GM21619 (cell line): ENCODE measurements at regions not wholly inside any gene's neighbourhood (a gene's known extent, or its start where the extent isn't known, plus 50 kb on each side); places are given as distances from the start of the nearest gene placed in this dataset.

Experiments used
- ATAC-seq: cut with Tn5 transposase; IDR thresholded peaks from one replicate; pipeline ENCODE4 v1.9.1; 2021; ENCODE audit not compliant: unreplicated experiment

- ATAC-seq, result no peak
Measured at GRCh38 chr4:117793845-117794480, 240.3 kb upstream of the NDST3 start.

DNA sequence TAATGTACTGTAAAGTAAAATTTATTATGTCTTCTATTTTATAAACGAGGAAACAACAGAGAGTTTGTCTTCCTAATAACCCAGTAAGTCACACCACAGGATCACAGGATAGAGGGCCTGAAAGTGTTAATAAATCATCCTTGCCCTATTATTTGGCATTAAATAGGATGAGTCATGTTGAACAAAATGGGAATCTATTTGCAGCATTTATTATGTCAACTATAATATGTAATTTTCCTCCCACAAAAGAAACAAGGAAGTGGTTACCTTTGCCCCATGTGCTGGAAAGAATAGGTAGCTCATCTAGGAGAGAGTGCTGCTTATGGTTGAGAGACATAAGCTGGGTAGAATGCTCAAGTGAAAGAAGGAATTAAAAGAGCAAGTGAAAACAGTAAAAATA is 237.6 kb upstream of the NDST3 start:
- no peak for ATAC-seq

DNA sequence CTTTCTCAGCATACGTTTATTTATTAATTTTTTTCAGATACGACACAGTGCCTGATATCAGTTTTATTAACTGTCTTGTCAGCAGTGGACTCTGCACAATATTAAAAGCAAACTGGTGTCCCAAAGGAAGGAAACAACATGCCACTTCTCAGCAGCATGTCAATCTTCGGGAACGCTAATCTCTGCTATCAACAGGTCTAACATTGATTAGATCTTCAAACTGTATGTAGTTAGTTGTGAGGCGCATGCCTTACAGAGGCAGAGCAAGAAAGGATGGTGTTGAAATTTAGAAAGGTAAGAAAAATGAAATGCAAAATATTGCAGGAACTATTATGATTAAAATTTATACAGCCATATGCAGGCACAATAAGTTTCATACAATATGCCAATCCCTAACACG is 233.7 kb upstream of the NDST3 start:
- ATAC-seq, result no peak

DNA sequence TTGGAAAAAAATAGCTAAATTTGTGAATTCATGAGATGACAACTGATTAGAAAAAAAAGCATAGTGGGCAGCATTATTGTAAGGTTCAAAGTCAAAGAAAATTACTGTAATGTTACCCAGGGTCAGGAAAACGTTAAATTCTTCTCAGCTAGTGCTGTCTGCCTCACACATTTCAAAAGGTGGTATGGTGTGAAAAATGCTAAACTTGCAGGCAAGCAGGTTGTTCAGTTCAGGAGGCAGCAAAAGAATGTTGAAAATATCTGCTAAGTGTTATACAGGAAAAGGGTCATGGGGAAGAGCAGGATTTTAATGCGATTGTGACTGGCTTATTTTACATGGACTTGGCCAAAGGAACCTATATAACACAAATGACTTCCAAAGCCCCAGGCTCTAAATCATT is 232.5 kb upstream of the NDST3 start:
- ATAC-seq, result no peak

- ATAC-seq, result no peak
Measured at GRCh38 chr4:117811731-117812130, 222.6 kb upstream of the NDST3 start.

DNA sequence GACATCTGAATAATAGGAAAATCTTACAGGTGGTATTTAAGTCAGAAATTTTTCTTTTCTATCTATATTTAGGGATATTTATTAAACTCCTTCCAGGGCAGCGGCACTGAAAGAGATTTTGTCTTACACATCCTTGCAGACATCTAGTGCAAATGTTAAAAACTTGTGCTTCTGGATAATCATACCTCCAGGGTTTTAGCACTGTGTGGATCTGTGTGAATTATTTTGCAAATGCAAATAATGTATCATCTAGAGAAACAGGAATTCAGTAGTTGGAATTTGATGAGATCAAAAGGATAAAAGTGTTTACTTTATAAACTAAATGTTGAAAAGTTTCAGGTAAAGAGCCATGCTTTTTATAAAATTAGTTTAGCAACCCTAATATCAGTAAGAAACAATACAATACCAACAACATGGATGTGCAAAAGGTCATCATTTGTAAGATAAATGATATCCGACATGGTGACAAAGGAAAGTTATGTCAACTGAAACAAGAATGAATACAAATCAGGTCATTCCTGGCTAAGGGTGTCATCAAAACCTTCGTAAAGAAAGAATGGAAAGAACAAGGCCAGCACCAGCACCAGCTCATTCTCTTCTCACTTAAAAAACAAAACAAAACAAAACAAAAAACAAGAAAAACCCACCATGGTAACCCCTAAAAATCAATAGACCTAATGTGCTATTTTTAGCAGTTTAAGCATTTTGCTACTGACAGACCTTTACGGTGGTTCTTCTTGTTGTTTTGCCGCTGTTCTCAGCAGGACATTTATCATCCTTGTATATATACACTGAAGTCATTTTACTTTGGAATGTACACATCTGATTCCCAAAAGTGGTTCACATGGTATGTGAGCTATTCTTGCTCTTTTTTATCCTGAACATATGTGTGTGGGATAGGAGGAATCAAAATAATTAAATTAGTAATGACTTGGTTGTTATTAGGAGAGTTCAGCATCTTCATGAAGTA is 219.7 kb upstream of the NDST3 start:
- ATAC-seq, result no peak

- no peak for ATAC-seq
Measured at GRCh38 chr4:117817301-117817700, 217.0 kb upstream of the NDST3 start.

- no peak for ATAC-seq
Measured at GRCh38 chr4:117821834-117822233, 212.5 kb upstream of the NDST3 start.

DNA sequence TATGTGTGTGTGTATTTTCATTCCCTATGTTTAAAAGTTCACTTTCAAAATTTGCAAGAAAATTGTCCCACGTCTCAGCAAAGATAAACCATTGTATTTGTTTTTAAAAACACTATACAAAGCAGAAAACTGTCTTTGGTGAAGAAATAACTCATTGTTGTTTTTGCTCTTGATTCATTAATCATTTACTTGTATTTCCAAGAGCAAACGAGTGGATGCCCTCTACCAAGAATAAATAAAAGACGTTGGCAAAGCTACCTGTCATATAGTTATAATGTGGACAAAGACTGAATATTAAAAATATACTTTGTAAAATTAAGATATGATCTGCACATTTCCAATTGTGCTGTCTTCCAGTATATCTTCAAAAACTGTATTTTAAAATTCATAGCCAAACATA is 210.9 kb upstream of the NDST3 start:
- ATAC-seq, result no peak

DNA sequence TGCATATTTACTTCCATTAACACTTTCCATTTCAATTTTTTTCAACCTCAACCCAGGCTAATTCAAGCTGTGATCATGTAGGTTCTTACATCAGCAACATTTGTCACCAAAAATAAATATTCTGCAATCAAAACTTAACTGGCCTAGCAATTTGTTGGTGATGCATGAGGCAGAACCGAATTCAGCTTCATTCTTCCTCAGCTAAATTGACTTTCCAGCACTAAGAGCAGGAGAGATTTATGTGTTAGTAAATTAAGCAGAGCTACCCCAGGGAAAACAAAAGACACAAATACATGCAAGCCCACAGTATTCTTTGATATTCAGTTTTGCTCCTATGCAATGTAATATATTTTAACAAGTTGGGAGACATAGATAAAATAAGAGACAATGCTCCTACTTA is 208.7 kb upstream of the NDST3 start:
- ATAC-seq, result no peak

- no peak for ATAC-seq
Measured at GRCh38 chr4:117831060-117831683, 203.1 kb upstream of the NDST3 start.

- no peak for ATAC-seq
Measured at GRCh38 chr4:117835566-117835965, 198.7 kb upstream of the NDST3 start.

- no peak for ATAC-seq
Measured at GRCh38 chr4:117844594-117844993, 189.7 kb upstream of the NDST3 start.

DNA sequence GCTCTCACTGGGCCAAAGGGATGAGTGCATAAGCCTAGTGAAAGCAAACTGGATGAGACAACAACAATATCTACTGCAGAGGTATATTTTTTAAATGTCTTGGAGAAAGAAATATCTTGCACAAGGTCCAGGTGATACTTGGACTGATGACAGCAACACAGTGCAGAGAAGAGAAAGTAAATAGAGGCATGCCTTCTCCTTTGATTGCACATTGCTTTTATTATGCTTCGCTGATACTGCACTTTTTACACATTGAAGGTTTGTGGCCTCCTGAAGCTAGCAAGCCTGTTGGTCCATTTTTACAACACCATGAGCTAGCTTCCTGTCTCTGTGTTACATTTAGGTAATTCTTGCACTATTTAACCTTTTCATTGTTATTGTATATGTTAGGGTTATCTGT is 189.0 kb upstream of the NDST3 start:
- no peak for ATAC-seq

GRCh38 chr4:117847849-117848248 is 186.4 kb upstream of the NDST3 start:
- no peak for ATAC-seq

DNA sequence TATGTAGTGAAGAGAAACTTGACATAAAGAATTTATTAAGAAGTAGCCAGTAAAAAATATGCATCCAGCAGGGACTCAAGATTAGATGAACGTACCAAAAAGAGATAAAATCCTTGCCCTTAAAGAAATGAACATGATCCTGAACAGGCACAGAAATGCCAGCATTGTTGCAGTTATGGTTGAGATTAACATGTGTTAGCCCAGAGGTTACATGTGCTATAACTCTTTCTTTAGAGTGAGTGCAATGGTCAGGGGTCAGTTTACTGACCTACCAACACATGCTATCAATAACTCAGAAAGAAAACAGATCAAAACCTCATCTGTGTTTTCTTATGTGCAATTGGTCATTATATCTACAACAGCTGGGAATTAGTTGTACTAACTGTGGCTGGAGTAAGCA is 166.1 kb upstream of the NDST3 start:
- no peak for ATAC-seq

DNA sequence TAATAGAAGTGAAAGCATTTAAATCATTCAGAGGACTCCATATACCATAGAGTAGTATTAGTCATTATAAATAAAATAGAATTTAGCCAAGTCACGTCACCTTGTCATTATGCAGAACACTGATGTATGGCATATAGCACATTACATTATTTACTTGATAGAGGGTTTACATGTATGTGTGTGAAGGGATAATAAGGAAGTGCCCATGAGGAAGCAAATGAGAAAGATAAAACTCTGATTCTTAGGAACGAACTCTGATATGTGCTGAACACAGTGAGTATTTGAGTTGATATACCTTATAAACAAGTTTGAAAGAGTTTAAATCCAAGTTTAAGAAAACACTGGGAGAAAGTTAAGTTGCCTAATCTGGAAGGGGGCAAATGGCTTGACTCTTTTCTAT is 160.5 kb upstream of the NDST3 start:
- no peak for ATAC-seq

DNA sequence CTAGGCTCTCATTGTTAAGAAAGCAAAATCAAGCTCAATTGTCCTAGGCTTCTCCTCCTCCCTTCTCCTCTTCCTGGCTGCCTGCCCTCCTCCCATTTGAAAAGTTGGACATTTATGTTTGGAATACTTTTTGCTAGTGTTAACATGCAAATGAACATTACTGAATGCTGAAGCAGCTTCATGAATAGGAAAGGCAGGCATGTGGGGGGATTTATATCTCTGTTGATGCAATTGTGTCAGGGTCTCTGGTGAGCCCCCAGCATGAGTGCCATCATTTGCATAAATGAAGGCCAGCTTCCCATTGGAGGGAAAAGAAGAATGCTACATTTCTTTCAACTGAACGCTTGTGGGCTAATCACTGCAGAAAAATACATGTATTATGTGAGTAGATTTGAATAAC is 160.1 kb upstream of the NDST3 start:
- no peak for ATAC-seq

- no peak for ATAC-seq
Measured at GRCh38 chr4:117889978-117890377, 144.3 kb upstream of the NDST3 start.

DNA sequence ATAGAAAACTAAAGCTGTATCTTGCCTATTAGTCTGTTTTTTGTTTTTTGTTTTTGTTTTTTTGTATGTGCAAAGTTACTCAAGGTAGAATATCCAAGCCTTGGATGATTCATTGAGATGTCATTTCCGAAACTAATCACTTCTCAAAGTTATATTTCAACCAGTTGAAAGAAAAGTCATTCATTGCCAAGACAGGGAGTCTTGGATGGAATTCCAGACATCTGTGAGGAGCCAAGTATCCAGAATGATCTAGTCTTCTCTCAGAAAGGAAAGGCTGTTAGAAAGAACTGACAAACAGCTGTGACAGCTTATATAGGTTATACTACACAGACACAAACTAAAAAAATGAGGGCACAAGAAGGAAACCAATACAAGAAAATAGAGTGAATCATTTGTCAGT is 141.1 kb upstream of the NDST3 start:
- ATAC-seq, result no peak

GRCh38 chr4:117898496-117898895 is 135.8 kb upstream of the NDST3 start:
- no peak for ATAC-seq

DNA sequence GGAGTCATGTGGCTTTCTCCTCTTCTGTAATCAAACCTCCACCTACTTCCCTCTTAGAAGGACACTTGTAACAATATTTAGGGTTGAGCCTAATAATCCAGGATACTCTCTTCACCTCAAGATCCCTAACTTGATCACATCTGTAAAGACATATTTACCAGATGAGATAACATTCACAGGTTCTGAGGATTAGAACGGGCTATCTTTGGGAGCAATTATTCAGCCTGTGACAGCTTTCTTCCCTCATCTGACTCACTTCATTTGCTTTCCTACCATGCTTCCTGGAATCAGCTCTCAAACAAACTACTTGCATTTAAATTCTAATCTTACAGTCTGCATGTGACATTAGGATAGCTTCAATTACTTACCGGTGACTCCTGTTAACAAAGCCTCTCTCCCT is 133.5 kb upstream of the NDST3 start:
- no peak for ATAC-seq
